Kidney tubule cell (primary cell): ENCODE measurements at regions not wholly inside any gene's neighbourhood (a gene's known extent, or its start where the extent isn't known, plus 50 kb on each side); places are given as distances from the start of the nearest gene placed in this dataset.

ENCODE experiments used
- DNase-seq: peaks from one replicate; pipeline ENCODE4 v3.0.0-alpha.2; 2018; ENCODE audit warnings: low spot score

- peak; percentile 7 for DNase-seq
Observed at GRCh38 chr14:26128931-26129671, 468.7 kb downstream of the NOVA1 start.

- no peak for DNase-seq
Observed at GRCh38 chr14:26124896-26125438, 472.9 kb downstream of the NOVA1 start.

- no peak for DNase-seq
Observed at GRCh38 chr14:26123459-26123858, 474.4 kb downstream of the NOVA1 start.

GRCh38 chr14:26121181-26121580 is 476.7 kb downstream of the NOVA1 start:
- no peak for DNase-seq

- no peak for DNase-seq
Observed at GRCh38 chr14:26113911-26114640, 483.8 kb downstream of the NOVA1 start.

- no peak for DNase-seq
Observed at GRCh38 chr14:26104717-26105116, 493.1 kb downstream of the NOVA1 start.

- no peak for DNase-seq
Observed at GRCh38 chr14:26097852-26098251, 500.0 kb downstream of the NOVA1 start.

GRCh38 chr14:26088275-26088674 is 509.6 kb downstream of the NOVA1 start:
- no peak for DNase-seq

- no peak for DNase-seq
Observed at GRCh38 chr14:26081043-26081442, 516.8 kb downstream of the NOVA1 start.

GRCh38 chr14:26078561-26078960 is 519.3 kb downstream of the NOVA1 start:
- no peak for DNase-seq

- no peak for DNase-seq
Observed at GRCh38 chr14:26074892-26075291, 522.9 kb downstream of the NOVA1 start.

- DNase-seq, result no peak
Observed at GRCh38 chr14:26070443-26070842, 527.4 kb downstream of the NOVA1 start.

GRCh38 chr14:26067786-26068459 is 529.9 kb downstream of the NOVA1 start:
- no peak for DNase-seq

GRCh38 chr14:26067341-26067740 is 530.5 kb downstream of the NOVA1 start:
- no peak for DNase-seq

- no peak for DNase-seq
Observed at GRCh38 chr14:26056036-26056616, 541.7 kb downstream of the NOVA1 start.

GRCh38 chr14:26032348-26032747 is 565.5 kb downstream of the NOVA1 start:
- DNase-seq, result no peak

- DNase-seq, result no peak
Observed at GRCh38 chr14:26026384-26026783, 571.4 kb downstream of the NOVA1 start.

GRCh38 chr14:26023967-26024366 is 573.9 kb downstream of the NOVA1 start:
- DNase-seq, result no peak

GRCh38 chr14:26021759-26022158 is 576.1 kb downstream of the NOVA1 start:
- DNase-seq, result no peak

GRCh38 chr14:26017270-26017669 is 580.6 kb downstream of the NOVA1 start:
- no peak for DNase-seq

- DNase-seq, result peak; percentile 14
Observed at GRCh38 chr14:26008290-26008689, 589.5 kb downstream of the NOVA1 start.

GRCh38 chr14:26004342-26004741 is 593.5 kb downstream of the NOVA1 start:
- no peak for DNase-seq
